ENCODE measurements at regions not wholly inside any gene's neighbourhood (a gene's known extent, or its start where the extent isn't known, plus 50 kb on each side); places are given as distances from the start of the nearest gene placed in this dataset.
"Not testable (repeated sequence)": the region's sequence is repeated elsewhere in the genome, so short reads cannot be mapped to it uniquely, and the experiment has no call there.

- not testable (repeated sequence) for DNase-seq (ENCODE audit: low spot score)
Measured at GRCh38 chr20:6321235-6321634, 198.4 kb upstream of the FERMT1 start.

- DNase-seq (ENCODE audit: low spot score): no peak
Measured at GRCh38 chr20:6311841-6312655, 189.2 kb upstream of the FERMT1 start.

GRCh38 chr20:6311097-6311496 is 188.3 kb upstream of the FERMT1 start:
- DNase-seq (ENCODE audit: low spot score): no peak

GRCh38 chr20:6305536-6305935 is 182.7 kb upstream of the FERMT1 start:
- DNase-seq (ENCODE audit: low spot score): no peak

GRCh38 chr20:6302041-6302440 is 179.2 kb upstream of the FERMT1 start:
- DNase-seq (ENCODE audit: low spot score): no peak

- DNase-seq (ENCODE audit: low spot score): peak; percentile 24
Measured at GRCh38 chr20:6299456-6299855, 176.6 kb upstream of the FERMT1 start.

- no peak for DNase-seq (ENCODE audit: low spot score)
Measured at GRCh38 chr20:6298049-6298448, 175.2 kb upstream of the FERMT1 start.

- DNase-seq (ENCODE audit: low spot score): no peak
Measured at GRCh38 chr20:6295867-6296256, 173.0 kb upstream of the FERMT1 start.

GRCh38 chr20:6295127-6295866 is 172.5 kb upstream of the FERMT1 start:
- no peak for DNase-seq (ENCODE audit: low spot score)

- DNase-seq (ENCODE audit: low spot score): no peak
Measured at GRCh38 chr20:6287471-6287870, 164.6 kb upstream of the FERMT1 start.

GRCh38 chr20:6282642-6283041 is 159.8 kb upstream of the FERMT1 start:
- DNase-seq (ENCODE audit: low spot score): no peak

- no peak for DNase-seq (ENCODE audit: low spot score)
Measured at GRCh38 chr20:6277661-6278240, 154.9 kb upstream of the FERMT1 start.

GRCh38 chr20:6270404-6270803 is 147.6 kb upstream of the FERMT1 start:
- not testable (repeated sequence) for DNase-seq (ENCODE audit: low spot score)

- peak; percentile 3 for DNase-seq (ENCODE audit: low spot score)
Measured at GRCh38 chr20:6269168-6269873, 146.5 kb upstream of the FERMT1 start.

GRCh38 chr20:6265204-6265904 is 142.5 kb upstream of the FERMT1 start:
- peak; percentile 65 for DNase-seq (ENCODE audit: low spot score)

GRCh38 chr20:6253396-6253795 is 130.6 kb upstream of the FERMT1 start:
- no peak for DNase-seq (ENCODE audit: low spot score)

GRCh38 chr20:6245436-6245835 is 122.6 kb upstream of the FERMT1 start:
- DNase-seq (ENCODE audit: low spot score): no peak

- DNase-seq (ENCODE audit: low spot score): no peak
Measured at GRCh38 chr20:6241591-6241990, 118.8 kb upstream of the FERMT1 start.

- DNase-seq (ENCODE audit: low spot score): no peak
Measured at GRCh38 chr20:6240059-6240458, 117.2 kb upstream of the FERMT1 start.

- DNase-seq (ENCODE audit: low spot score): no peak
Measured at GRCh38 chr20:6238421-6238820, 115.6 kb upstream of the FERMT1 start.

GRCh38 chr20:6235510-6235909 is 112.7 kb upstream of the FERMT1 start:
- DNase-seq (ENCODE audit: low spot score): no peak

GRCh38 chr20:6232436-6232835 is 109.6 kb upstream of the FERMT1 start:
- no peak for DNase-seq (ENCODE audit: low spot score)

All from kidney tubule cell (primary cell).